Choroid plexus epithelial cell (primary cell): ENCODE measurements at regions not wholly inside any gene's neighbourhood (a gene's known extent, or its start where the extent isn't known, plus 50 kb on each side); places are given as distances from the start of the nearest gene placed in this dataset.
"Not testable (repeated sequence)": the region's sequence is repeated elsewhere in the genome, so short reads cannot be mapped to it uniquely, and the experiment has no call there.

ENCODE experiments used
- DNase-seq: peaks from one replicate; pipeline ENCODE4 v3.0.0-alpha.2; 2010; ENCODE audit warnings: low read depth
- H3K4me3 ChIP-seq: 2 replicates; pipeline ENCODE4 v1.5.1; 2011; ENCODE audit warnings: low read depth, mild to moderate bottlenecking, control low read depth, low read length, moderate library complexity
- CTCF ChIP-seq: conservative IDR thresholded peaks from 2 replicates; pipeline ENCODE4 v1.5.1; 2011; ENCODE audit warnings: low read depth, mild to moderate bottlenecking, control low read depth, inconsistent platforms, low read length, moderate library complexity

DNA sequence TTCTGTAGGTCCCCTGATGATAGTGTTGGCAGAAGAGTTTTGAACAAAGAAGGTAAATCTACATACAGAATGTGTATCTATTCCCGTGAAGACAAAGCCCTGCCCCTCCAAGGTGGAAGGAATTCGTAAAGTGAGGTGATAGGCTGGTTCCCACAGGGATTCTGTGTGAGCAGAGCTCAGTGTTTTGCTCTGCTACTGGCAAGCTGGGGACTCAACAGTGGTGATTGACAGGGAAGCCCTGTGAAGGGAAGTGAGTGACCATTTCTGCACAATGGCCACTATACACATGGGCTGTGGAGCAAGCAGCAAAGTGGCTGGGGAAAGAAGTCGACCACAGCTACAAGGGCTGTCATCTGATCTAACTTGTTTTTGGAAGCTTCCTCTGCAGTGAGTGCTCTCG is 90.0 kb upstream of the LRRN2 start:
- no peak overlapping the region for H3K4me3 ChIP-seq
- no peak for TF ChIP-seq CTCF
- DNase-seq = no peak

DNA sequence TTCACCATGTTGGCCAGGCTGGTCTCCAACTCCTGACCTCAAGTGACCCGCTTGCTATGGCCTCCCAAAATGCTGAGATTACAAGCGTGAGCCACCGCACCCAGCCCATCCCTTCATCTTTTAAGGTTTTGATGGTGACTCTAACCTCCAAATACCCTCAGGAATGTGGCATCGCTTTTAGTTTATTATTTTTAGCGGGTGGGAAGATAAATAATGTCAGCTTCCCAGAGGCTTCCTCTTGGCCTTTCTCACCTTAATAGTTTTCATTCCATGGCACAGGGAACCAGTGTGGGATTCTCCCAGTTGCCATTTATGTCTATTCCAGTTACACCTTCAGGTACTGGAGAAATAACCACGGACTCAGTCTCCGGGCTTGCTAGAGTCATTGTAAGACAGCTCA is 92.1 kb upstream of the LRRN2 start:
- no peak for TF ChIP-seq CTCF
- no peak overlapping the region for H3K4me3 ChIP-seq
- no peak for DNase-seq

DNA sequence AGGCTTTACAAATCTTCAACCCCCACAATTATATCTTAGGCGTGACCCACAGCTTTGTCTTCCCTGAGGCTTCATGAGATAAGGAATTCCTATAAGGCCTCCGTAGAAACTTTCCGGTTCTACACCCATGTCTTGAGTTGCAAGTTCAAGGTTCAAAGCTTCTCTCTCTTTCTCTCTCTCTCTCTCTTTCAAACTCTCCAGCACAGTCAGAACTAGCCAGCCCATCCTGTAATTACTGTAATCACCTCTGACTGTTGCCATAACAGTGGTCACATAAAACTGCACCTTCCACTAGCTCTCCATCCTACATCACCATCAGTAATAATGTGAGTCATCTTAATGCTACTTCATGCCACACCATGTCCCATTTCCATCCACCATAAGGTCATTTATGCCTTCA is 90.0 kb upstream of the NFASC start:
- TF ChIP-seq CTCF = no peak
- no peak for DNase-seq
- no peak overlapping the region for H3K4me3 ChIP-seq

GRCh38 chr1:204782118-204782700 is 88.5 kb upstream of the NFASC start:
- TF ChIP-seq CTCF = no peak
- DNase-seq = no peak
- no peak overlapping the region for H3K4me3 ChIP-seq

DNA sequence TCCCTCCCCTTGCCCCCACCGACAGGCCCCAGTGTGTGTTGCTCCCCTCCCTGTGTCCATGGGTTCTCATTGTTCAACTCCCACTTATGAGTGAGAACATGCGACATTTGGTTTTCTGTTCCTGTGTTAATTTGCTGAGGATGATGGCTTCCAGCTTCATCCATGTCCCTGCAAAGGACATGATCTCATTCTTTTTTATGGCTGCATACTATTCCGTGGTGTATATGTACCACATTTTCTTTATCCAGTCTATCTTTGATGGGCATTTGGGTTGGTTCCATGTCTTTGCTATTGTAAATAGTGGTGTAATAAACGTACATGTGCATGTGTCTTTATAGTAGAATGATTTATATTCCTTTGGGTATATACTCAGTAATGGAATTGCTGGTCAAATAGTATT is 85.6 kb upstream of the NFASC start:
- not testable (repeated sequence) for H3K4me3 ChIP-seq, DNase-seq

DNA sequence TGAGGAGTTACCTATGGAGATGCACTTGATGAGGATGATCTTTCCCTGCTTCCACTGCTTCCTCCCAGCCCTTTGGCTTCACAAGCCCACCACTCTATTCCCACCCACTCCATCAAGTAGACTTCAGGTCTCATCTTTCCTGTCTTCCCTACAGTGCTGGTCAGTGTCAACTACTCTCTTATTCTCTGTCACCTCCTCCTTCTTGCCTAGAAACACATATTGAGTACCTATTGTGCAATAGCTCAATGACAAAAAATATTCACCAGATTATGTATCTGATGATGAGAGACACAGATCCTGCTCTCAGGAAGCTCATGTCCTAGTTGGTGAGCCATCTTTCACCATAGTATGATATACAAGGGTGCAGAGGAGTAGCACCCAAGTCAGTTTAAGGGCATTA is 82.2 kb upstream of the NFASC start:
- DNase-seq = no peak
- no peak overlapping the region for H3K4me3 ChIP-seq
- no peak for TF ChIP-seq CTCF

GRCh38 chr1:204791453-204792353 is 79.0 kb upstream of the NFASC start:
- no peak overlapping the region for H3K4me3 ChIP-seq
- TF ChIP-seq CTCF = peak; percentile 85
- peak; percentile 65 for DNase-seq
